ENCODE measurements at regions not wholly inside any gene's neighbourhood (a gene's known extent, or its start where the extent isn't known, plus 50 kb on each side); places are given as distances from the start of the nearest gene placed in this dataset.

- H3K36me3 ChIP-seq: no peaks in the 10 kb centered on the region
- 41 to 47% methylated on average over 1 of the region's 1 CpG for WGBS, 2 donors
- H3K4me1 ChIP-seq: peaks cover 0 to 3% of the 10 kb centered on the region in 2 donors
- no peak for TF ChIP-seq POLR2A (IDR thresholded peaks at IDR 0.05)
- TF ChIP-seq CTCF (IDR thresholded peaks at IDR 0.05): no peak
- no peak for DNase-seq
- intact Hi-C loops (cut with DNase I): no loop called here
- no peaks in the 10 kb centered on the region for H3K27me3 ChIP-seq
- H3K4me3 ChIP-seq (replicated peaks in 1 of 3): no peak overlapping the region
- H3K27ac ChIP-seq: no peak overlapping the region
- H3K9me3 ChIP-seq: no peaks in the 10 kb centered on the region
These were observed 127.9 kb upstream of the DOCK10 start for GRCh38 chr2:225170162-225170561.

- WGBS, 2 donors: 84 to 90% methylated on average over 4 of the region's 4 CpGs
- no peaks in the 10 kb centered on the region for H3K9me3 ChIP-seq
- no peak for TF ChIP-seq CTCF (IDR thresholded peaks at IDR 0.05)
- no peak for TF ChIP-seq POLR2A (IDR thresholded peaks at IDR 0.05)
- DNase-seq: no peak
- no peaks in the 10 kb centered on the region for H3K36me3 ChIP-seq
- H3K4me1 ChIP-seq: peaks cover 0 to 3% of the 10 kb centered on the region in 2 donors
- H3K27ac ChIP-seq: no peak overlapping the region
- no peaks in the 10 kb centered on the region for H3K27me3 ChIP-seq
- H3K4me3 ChIP-seq (replicated peaks in 1 of 3): no peak overlapping the region
- intact Hi-C loops (cut with DNase I): no loop called here
These were observed 127.1 kb upstream of the DOCK10 start for GRCh38 chr2:225169396-225169795.

- peaks cover 0 to 1% of the 10 kb centered on the region in 2 donors for H3K4me1 ChIP-seq
- H3K27me3 ChIP-seq: no peaks in the 10 kb centered on the region
- WGBS, 2 donors: 67 to 69% methylated on average over 2 of the region's 2 CpGs
- TF ChIP-seq POLR2A (IDR thresholded peaks at IDR 0.05): no peak
- TF ChIP-seq CTCF (IDR thresholded peaks at IDR 0.05): no peak
- intact Hi-C loops (cut with DNase I): no loop called here
- no peaks in the 10 kb centered on the region for H3K36me3 ChIP-seq
- DNase-seq: no peak
- no peaks in the 10 kb centered on the region for H3K9me3 ChIP-seq
- H3K4me3 ChIP-seq (replicated peaks in 1 of 3): no peak overlapping the region
- no peak overlapping the region for H3K27ac ChIP-seq
These were observed 122.8 kb upstream of the DOCK10 start for GRCh38 chr2:225165052-225165451.

- WGBS, 2 donors: 63 to 64% methylated on average over 11 of the region's 11 CpGs
- Histone ChIP-seq H3K4me3 (replicated peaks in 1 of 3) (no peak overlapping the region), H3K27ac (no peak overlapping the region), H3K9me3 (no peaks in the 10 kb centered on the region), H3K27me3 (no peaks in the 10 kb centered on the region), H3K4me1 (no peaks in the 10 kb centered on the region), H3K36me3 (no peaks in the 10 kb centered on the region)
- no peak for DNase-seq
- intact Hi-C loops (cut with DNase I): no loop called here
- TF ChIP-seq CTCF (IDR thresholded peaks at IDR 0.05): no peak
- TF ChIP-seq POLR2A (IDR thresholded peaks at IDR 0.05): no peak
These were observed 122.3 kb upstream of the DOCK10 start for GRCh38 chr2:225164401-225165050.

GRCh38 chr2:225158360-225158759 lies 116.1 kb upstream of the DOCK10 start:
- H3K4me1 ChIP-seq: no peaks in the 10 kb centered on the region
- H3K4me3 ChIP-seq (replicated peaks in 1 of 3): no peak overlapping the region
- DNase-seq: no peak
- no peak overlapping the region for H3K27ac ChIP-seq
- H3K9me3 ChIP-seq: no peaks in the 10 kb centered on the region
- H3K36me3 ChIP-seq: no peaks in the 10 kb centered on the region
- intact Hi-C loops (cut with DNase I): no loop called here
- TF ChIP-seq CTCF (IDR thresholded peaks at IDR 0.05) (no peak), POLR2A (IDR thresholded peaks at IDR 0.05) (no peak)
- H3K27me3 ChIP-seq: no peaks in the 10 kb centered on the region

Data from thyroid gland (tissue), 4 donors.